ENCODE measurements at regions not wholly inside any gene's neighbourhood (a gene's known extent, or its start where the extent isn't known, plus 50 kb on each side); places are given as distances from the start of the nearest gene placed in this dataset.
A peak's percentile ranks its signal among the peaks of the same experiment; 100 is the strongest.

DNA sequence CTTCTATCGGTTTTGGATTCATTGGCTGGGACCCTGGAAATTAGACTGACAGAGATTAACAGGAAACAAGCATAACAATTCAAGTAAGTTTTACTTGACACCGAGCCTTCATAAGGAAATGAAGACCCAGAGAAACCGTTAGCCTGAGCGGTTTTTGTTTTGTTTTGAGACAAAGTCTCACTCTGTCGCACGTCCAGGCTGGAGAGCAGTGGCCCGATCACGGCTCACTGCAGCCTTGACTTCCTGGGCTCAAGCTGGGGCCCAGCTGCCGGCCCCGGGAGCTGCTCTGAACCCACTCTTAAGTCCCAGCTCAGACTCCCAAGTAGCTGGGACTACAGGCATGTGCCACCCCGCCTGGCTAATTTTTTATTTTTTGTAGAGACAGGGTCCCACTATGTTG lies 321.3 kb downstream of the SEC14L1 start:
- DNase-seq = peak; percentile 52
- in situ Hi-C loops (cut with MboI; ENCODE audit: low pct_ligation_motif_present in 1 of 4, low pct_unique_long_range_greater_than_20kb in 1 of 4, low sequenced_read_pairs in 3 of 4) (no loop called here), intact Hi-C loops (cut with DNase I; ENCODE audit: low total_unique reads) (no loop called here)
- 76 to 78% methylated on average over 7 to 11 of the region's 11 CpGs for WGBS, 2 donors (ENCODE audit: low coverage in 1 of 2)
- H3K36me3 ChIP-seq = no peaks in the 10 kb centered on the region
- H3K27ac ChIP-seq = peak overlapping the region; percentile 72 to 96 (median 92)
- H3K4me3 ChIP-seq = peak overlapping the region in 1 of 4 donors; percentile 4
- H3K4me1 ChIP-seq = peaks cover 35 to 93% (median 54%) of the 10 kb centered on the region in 4 donors
- H3K27me3 ChIP-seq = no peaks in the 10 kb centered on the region
- no peak for TF ChIP-seq POLR2A (IDR thresholded peaks at IDR 0.05)
- TF ChIP-seq POLR2AphosphoS5 (IDR thresholded peaks at IDR 0.05) = no peak
- no peak for TF ChIP-seq EP300 (IDR thresholded peaks at IDR 0.05; ENCODE audit: low read depth)
- TF ChIP-seq, protein P1, sequence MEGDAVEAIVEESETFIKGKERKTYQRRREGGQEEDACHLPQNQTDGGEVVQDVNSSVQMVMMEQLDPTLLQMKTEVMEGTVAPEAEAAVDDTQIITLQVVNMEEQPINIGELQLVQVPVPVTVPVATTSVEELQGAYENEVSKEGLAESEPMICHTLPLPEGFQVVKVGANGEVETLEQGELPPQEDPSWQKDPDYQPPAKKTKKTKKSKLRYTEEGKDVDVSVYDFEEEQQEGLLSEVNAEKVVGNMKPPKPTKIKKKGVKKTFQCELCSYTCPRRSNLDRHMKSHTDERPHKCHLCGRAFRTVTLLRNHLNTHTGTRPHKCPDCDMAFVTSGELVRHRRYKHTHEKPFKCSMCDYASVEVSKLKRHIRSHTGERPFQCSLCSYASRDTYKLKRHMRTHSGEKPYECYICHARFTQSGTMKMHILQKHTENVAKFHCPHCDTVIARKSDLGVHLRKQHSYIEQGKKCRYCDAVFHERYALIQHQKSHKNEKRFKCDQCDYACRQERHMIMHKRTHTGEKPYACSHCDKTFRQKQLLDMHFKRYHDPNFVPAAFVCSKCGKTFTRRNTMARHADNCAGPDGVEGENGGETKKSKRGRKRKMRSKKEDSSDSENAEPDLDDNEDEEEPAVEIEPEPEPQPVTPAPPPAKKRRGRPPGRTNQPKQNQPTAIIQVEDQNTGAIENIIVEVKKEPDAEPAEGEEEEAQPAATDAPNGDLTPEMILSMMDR (IDR thresholded peaks at IDR 0.05) = no peak
- no peaks in the 10 kb centered on the region for H3K9me3 ChIP-seq

DNA sequence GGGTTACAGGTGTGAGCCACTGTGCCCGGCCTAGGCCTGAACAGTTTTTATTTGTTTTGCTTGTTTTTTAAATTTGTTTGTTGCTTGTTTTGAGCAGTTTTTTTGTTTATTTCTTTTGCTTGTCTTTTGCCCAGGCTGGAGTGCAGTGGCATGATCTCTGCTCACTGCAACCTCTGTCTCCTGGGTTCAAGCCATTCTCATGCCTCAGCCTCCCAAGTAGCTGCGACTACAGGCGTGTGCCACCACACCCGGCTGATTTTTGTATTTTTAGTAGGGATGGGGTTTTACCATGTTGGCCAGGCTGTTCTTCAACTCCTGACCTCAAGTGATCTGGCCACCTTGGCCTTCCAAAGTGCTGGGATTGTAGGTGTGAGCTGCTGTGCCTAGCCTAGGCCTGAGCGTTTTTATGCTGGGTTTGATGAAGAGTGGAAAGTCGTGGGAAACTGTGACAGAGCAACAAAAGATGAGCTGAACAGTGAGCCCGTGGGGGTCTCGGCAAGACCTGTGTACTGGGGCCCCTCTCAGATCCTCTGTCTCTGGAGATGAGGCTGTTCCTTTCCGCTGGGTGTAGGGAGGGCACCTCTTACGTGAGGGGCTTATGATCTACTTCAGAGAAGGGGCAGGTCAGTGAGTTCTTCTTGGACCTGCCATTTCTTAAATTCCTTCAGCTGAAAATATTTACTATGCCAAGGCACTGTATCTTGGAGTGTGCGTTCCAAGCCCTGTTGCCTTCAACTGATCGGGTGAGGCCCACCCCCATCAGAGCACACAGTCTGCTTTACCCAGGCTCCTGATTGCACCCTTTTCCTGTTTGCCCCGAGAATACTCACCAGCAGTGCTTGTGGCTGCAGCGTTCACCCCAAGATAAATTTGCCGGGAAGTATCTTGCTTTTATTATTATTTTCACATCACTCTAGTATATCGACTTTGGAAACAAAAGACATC lies 322.1 kb downstream of the SEC14L1 start:
- Histone ChIP-seq H3K27ac (peak overlapping the region; percentile 72 to 96 (median 92)), H3K4me3 (peak overlapping the region in 1 of 4 donors; percentile 4), H3K9me3 (no peaks in the 10 kb centered on the region), H3K36me3 (no peaks in the 10 kb centered on the region), H3K4me1 (peaks cover 35 to 93% (median 55%) of the 10 kb centered on the region in 4 donors), H3K27me3 (no peaks in the 10 kb centered on the region)
- no peak for DNase-seq
- TF ChIP-seq EP300 (IDR thresholded peaks at IDR 0.05; ENCODE audit: low read depth) = no peak
- TF ChIP-seq, protein P1 (IDR thresholded peaks at IDR 0.05) = no peak
- TF ChIP-seq POLR2AphosphoS5 (IDR thresholded peaks at IDR 0.05) = no peak
- TF ChIP-seq POLR2A (IDR thresholded peaks at IDR 0.05) = no peak
- in situ Hi-C loops (cut with MboI; ENCODE audit: low pct_ligation_motif_present in 1 of 4, low pct_unique_long_range_greater_than_20kb in 1 of 4, low sequenced_read_pairs in 3 of 4) (no loop called here), intact Hi-C loops (cut with DNase I; ENCODE audit: low total_unique reads) (no loop called here)
- 82 to 96% methylated on average over 4 to 16 of the region's 16 CpGs for WGBS, 2 donors (ENCODE audit: low coverage in 1 of 2)

DNA sequence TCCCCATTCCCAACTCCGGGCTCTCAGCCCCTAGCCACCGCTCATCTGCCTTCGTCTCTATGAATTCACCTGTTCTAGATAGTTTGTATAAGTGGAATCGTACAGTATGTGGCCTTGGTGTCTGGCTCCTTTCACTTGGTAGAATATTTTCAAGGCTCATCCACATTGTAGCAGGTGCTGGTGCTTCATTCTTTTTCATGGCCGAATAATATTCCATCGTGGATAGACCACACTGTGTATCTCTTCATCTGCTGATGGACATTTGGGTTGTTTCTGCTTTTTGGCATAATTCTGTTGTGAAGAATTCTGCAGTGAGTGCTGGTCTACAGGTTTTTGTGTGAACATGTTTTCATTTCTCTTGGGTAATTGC lies 324.2 kb downstream of the SEC14L1 start:
- Histone ChIP-seq H3K4me1 (peaks cover 35 to 72% (median 45%) of the 10 kb centered on the region in 4 donors), H3K36me3 (no peaks in the 10 kb centered on the region), H3K9me3 (no peaks in the 10 kb centered on the region), H3K27ac (peak overlapping the region; percentile 39 to 80 (median 71)), H3K27me3 (no peaks in the 10 kb centered on the region), H3K4me3 (no peak overlapping the region)
- no peak for DNase-seq
- in situ Hi-C loops (cut with MboI; ENCODE audit: low pct_ligation_motif_present in 1 of 4, low pct_unique_long_range_greater_than_20kb in 1 of 4, low sequenced_read_pairs in 3 of 4) (no loop called here), intact Hi-C loops (cut with DNase I; ENCODE audit: low total_unique reads) (no loop called here)
- no peak for TF ChIP-seq POLR2AphosphoS5 (IDR thresholded peaks at IDR 0.05)
- no peak for TF ChIP-seq POLR2A (IDR thresholded peaks at IDR 0.05)
- TF ChIP-seq EP300 (IDR thresholded peaks at IDR 0.05; ENCODE audit: low read depth) = no peak
- TF ChIP-seq, protein P1 (IDR thresholded peaks at IDR 0.05) = no peak
- WGBS, 2 donors (ENCODE audit: low coverage in 1 of 2) = 87 to 96% methylated on average over 5 to 6 of the region's 6 CpGs

DNA sequence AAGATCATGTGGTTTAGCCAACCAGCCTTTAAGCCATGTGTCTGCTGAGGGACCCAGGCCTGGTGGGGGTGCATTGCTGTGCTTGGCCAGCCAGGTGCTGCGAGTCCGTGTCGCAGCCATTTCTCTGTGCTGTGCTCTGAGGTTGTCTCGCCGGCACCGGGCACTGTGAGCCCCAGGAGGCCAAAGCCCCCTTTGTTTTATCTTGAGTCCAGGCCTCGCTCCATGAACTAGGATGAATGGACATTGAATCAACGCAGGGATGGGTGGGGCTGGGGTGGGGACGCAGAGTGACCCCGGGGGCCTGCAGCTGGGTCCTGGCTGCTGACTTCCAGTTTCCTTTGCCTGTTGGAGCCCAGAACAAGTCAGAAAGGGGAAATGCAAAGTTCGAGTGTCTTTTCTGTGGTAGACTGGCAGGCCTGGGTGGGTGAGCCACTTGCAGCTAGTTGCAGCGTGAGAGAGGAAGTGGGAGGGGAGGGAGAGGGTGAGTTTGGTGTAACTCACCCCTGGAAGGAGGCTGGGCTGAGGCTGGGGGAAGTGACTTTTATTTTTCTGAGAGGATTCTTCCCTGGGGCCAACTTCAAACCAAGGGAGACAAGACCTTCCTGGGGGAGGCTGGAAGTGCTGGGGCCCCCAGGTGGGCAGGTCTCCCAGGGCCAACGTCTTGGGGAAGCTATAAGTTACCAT lies 324.7 kb downstream of the SEC14L1 start:
- H3K27me3 ChIP-seq = no peaks in the 10 kb centered on the region
- no peaks in the 10 kb centered on the region for H3K36me3 ChIP-seq
- 40 to 51% methylated on average over 3 to 13 of the region's 13 CpGs for WGBS, 2 donors (ENCODE audit: low coverage in 1 of 2)
- H3K9me3 ChIP-seq = no peaks in the 10 kb centered on the region
- intact Hi-C loops (cut with DNase I; ENCODE audit: low total_unique reads) (no loop called here), in situ Hi-C loops (cut with MboI; ENCODE audit: low pct_ligation_motif_present in 1 of 4, low pct_unique_long_range_greater_than_20kb in 1 of 4, low sequenced_read_pairs in 3 of 4) (no loop called here)
- H3K27ac ChIP-seq = peak overlapping the region; percentile 39 to 80 (median 71)
- DNase-seq = peak; percentile 80
- peaks cover 30 to 67% (median 42%) of the 10 kb centered on the region in 4 donors for H3K4me1 ChIP-seq
- no peak overlapping the region for H3K4me3 ChIP-seq
- TF ChIP-seq POLR2A (IDR thresholded peaks at IDR 0.05) (no peak), EP300 (IDR thresholded peaks at IDR 0.05; ENCODE audit: low read depth) (no peak), POLR2AphosphoS5 (IDR thresholded peaks at IDR 0.05) (peak in 1 of 3 donors; percentile 21)
- TF ChIP-seq, protein P1 (IDR thresholded peaks at IDR 0.05) = no peak

Data from transverse colon (tissue), 4 donors.